AG04449 (cell line): ENCODE measurements at regions not wholly inside any gene's neighbourhood (a gene's known extent, or its start where the extent isn't known, plus 50 kb on each side); places are given as distances from the start of the nearest gene placed in this dataset.

ENCODE experiments used
- CTCF ChIA-PET: fragments of 350-600 bp; formaldehyde crosslinking; extraction: SDS; loops from one replicate; lab custom pipeline; 2021; ENCODE audit warnings: antibody characterized with exemption; lab: Yijun Ruan, JAX
- POLR2A ChIA-PET: fragments of 400-600, 350-600 bp; formaldehyde crosslinking; extraction: SDS; loops from one replicate; lab custom pipeline; 2020; ENCODE audit warnings: antibody characterized with exemption, inconsistent platforms; lab: Yijun Ruan, JAX
- DNase-seq: peaks from one replicate; pipeline ENCODE4 v3.0.0-alpha.2; 2010; ENCODE audit warnings: low read depth, low spot score
- H3K4me3 ChIP-seq: 2 replicates; pipeline ENCODE4 v1.5.1; 2011; ENCODE audit warnings: low read depth, mild to moderate bottlenecking, control low read depth, low read length
- CTCF ChIP-seq: IDR thresholded peaks from one replicate; pipeline ENCODE4 v1.5.1; 2011; ENCODE audit warnings: mild to moderate bottlenecking, moderate library complexity, low read length, control low read depth, inconsistent platforms; ENCODE audit not compliant: insufficient read depth; ENCODE audit errors: missing control alignments

- H3K4me3 ChIP-seq, result no peak overlapping the region
- no peak for DNase-seq
- TF ChIP-seq CTCF, result no peak
- ChIA-PET POLR2A (no interaction called here), CTCF (interaction anchor here (0.8 kb wide), 1 partner anchor 46 kb away, joined by 3 read pairs; no protein-coding TSS in a partner anchor)
Measured at GRCh38 chr2:215854008-215854407, 159.3 kb downstream of the MREG start.

- TF ChIP-seq CTCF, result no peak
- CTCF ChIA-PET, result interaction anchor here (1.0 to 1.6 kb wide), 2 partner anchors 10 to 23 kb away, joined by 4 to 5 read pairs; no protein-coding TSS in a partner anchor
- no peak overlapping the region for H3K4me3 ChIP-seq
- DNase-seq, result no peak
- POLR2A ChIA-PET, result no interaction called here
Measured at GRCh38 chr2:215851696-215852095, 161.7 kb downstream of the MREG start.

GRCh38 chr2:215851082-215851481 lies 162.3 kb downstream of the MREG start:
- ChIA-PET CTCF (interaction anchor here (1.0 to 1.6 kb wide), 3 partner anchors 10 to 23 kb away, joined by 3 to 5 read pairs (median 4); no protein-coding TSS in a partner anchor), POLR2A (no interaction called here)
- no peak for TF ChIP-seq CTCF

GRCh38 chr2:215850380-215850779 lies 163.0 kb downstream of the MREG start:
- DNase-seq, result no peak
- POLR2A ChIA-PET, result no interaction called here
- H3K4me3 ChIP-seq, result no peak overlapping the region
- CTCF ChIA-PET, result interaction anchor here (1.3 to 1.6 kb wide), 2 partner anchors 14 to 22 kb away, joined by 3 to 5 read pairs; no protein-coding TSS in a partner anchor
- no peak for TF ChIP-seq CTCF

More at GRCh38 chr2:215851082-215851481, 162.3 kb downstream of the MREG start:
- DNase-seq, result no peak
- H3K4me3 ChIP-seq, result no peak overlapping the region

- ChIA-PET POLR2A (no interaction called here), CTCF (interaction anchor here (1.0 to 1.2 kb wide), 2 partner anchors 21 to 35 kb away, joined by 3 to 5 read pairs; no protein-coding TSS in a partner anchor)
- TF ChIP-seq CTCF, result no peak
- no peak overlapping the region for H3K4me3 ChIP-seq
- DNase-seq, result no peak
Measured at GRCh38 chr2:215849771-215850170, 163.6 kb downstream of the MREG start.

- ChIA-PET CTCF (interaction anchor here (1.2 to 4.2 kb wide), 2 partner anchors 20 to 34 kb away, joined by 3 to 15 read pairs; no protein-coding TSS in a partner anchor), POLR2A (no interaction called here)
- TF ChIP-seq CTCF, result no peak
- no peak overlapping the region for H3K4me3 ChIP-seq
- no peak for DNase-seq
Measured at GRCh38 chr2:215848698-215849097, 164.7 kb downstream of the MREG start.
